ENCODE measurements at regions not wholly inside any gene's neighbourhood (a gene's known extent, or its start where the extent isn't known, plus 50 kb on each side); places are given as distances from the start of the nearest gene placed in this dataset.

DNA sequence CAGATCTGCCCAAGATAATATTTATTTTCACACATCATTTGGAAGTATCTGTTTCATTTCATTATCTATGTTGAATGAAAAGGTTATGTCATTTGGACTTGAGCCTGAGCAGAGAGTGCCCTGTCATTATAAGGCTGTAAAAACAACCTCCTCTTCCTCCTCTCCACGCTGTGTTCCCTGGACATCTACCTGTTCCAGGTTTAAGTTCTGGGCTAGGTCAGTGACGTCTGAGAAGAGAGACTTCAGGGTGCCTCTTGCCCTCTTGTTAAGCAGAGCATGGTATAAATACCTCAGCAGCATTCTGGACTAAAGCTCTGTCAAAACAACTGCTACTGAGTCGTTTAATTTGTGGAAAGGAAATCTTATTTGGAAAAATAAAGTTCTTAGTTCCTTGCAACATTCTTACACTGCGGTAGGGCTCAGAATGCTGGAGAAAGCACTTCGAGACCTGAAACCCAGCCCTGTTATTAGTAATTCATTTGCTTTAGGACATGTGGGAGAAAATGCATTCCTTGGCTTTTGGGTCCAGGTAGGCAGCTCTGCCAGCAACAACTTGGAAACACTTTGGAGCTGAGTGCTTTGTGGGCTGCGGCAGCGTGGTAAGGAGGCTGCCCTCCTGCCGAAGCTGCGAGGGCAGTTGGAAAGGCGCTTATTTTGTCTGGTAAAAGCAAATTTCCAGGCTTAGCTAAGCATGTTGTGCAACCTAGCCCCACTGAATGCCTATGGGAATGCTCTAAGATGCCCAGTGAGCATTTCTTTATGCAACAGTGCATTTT, 91.8 kb upstream of the NEDD4L start:
- TF ChIP-seq, protein P1, sequence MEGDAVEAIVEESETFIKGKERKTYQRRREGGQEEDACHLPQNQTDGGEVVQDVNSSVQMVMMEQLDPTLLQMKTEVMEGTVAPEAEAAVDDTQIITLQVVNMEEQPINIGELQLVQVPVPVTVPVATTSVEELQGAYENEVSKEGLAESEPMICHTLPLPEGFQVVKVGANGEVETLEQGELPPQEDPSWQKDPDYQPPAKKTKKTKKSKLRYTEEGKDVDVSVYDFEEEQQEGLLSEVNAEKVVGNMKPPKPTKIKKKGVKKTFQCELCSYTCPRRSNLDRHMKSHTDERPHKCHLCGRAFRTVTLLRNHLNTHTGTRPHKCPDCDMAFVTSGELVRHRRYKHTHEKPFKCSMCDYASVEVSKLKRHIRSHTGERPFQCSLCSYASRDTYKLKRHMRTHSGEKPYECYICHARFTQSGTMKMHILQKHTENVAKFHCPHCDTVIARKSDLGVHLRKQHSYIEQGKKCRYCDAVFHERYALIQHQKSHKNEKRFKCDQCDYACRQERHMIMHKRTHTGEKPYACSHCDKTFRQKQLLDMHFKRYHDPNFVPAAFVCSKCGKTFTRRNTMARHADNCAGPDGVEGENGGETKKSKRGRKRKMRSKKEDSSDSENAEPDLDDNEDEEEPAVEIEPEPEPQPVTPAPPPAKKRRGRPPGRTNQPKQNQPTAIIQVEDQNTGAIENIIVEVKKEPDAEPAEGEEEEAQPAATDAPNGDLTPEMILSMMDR (IDR thresholded peaks at IDR 0.05), result no peak
- TF ChIP-seq POLR2A (IDR thresholded peaks at IDR 0.05), result no peak

Measured in esophagus squamous epithelium (tissue), 4 donors.